A549 (cell line): ENCODE measurements at regions not wholly inside any gene's neighbourhood (a gene's known extent, or its start where the extent isn't known, plus 50 kb on each side); places are given as distances from the start of the nearest gene placed in this dataset.

Experiments
- CBX2 ChIP-seq: fragments of 200-600 bp; sonication (generic); IDR thresholded peaks from 2 replicates; pipeline ENCODE4 v1.6.1; 2016; ENCODE audit warnings: low read depth, mild to moderate bottlenecking, borderline replicate concordance
- CHD4 ChIP-seq: fragments of 200-600 bp; sonication (generic); IDR thresholded peaks from 2 replicates; pipeline ENCODE4 v1.6.1; 2016; ENCODE audit warnings: antibody characterized with exemption, mild to moderate bottlenecking, borderline replicate concordance
- CTCF ChIP-seq: fragments of >200 bp; sonication (Bioruptor Twin); formaldehyde crosslinking; IDR thresholded peaks from 3 replicates; pipeline ENCODE4 v1.5.1; 2016
- ELK1 ChIP-seq: fragments of 150-350 bp; IDR thresholded peaks from 2 replicates; pipeline ENCODE4 v1.6.1; 2014; ENCODE audit warnings: low read depth, mild to moderate bottlenecking, low read length
- EP300 ChIP-seq, 2 experiments: fragments of >200 bp; sonication (Bioruptor Twin); formaldehyde crosslinking; IDR thresholded peaks; 2 replicates in 1 of 2; 3 replicates in 1 of 2; pipeline ENCODE4 v1.6.1; 2016 to 2017
- HES2 ChIP-seq: fragments of >200 bp; sonication (Bioruptor Twin); formaldehyde crosslinking; IDR thresholded peaks from 2 replicates; pipeline ENCODE4 v1.6.1; 2016
- HEYL ChIP-seq: fragments of 250-450 bp; sonication (Bioruptor Pico); IDR thresholded peaks from 2 replicates; pipeline ENCODE4 v1.8.0; 2021; ENCODE audit warnings: mild to moderate bottlenecking, moderate library complexity
- HOXA7 ChIP-seq: fragments of 250-450 bp; sonication (Bioruptor Pico); IDR thresholded peaks from 2 replicates; pipeline ENCODE4 v1.5.0; 2020; ENCODE audit warnings: mild to moderate bottlenecking, moderate library complexity
- HOXB5 ChIP-seq: fragments of 250-450 bp; sonication (Bioruptor Pico); IDR thresholded peaks from 2 replicates; pipeline ENCODE4 v1.5.0; 2020; ENCODE audit warnings: mild to moderate bottlenecking, moderate library complexity
- JUN ChIP-seq, 2 experiments: fragments of >200 bp; sonication (Bioruptor Twin); formaldehyde crosslinking; IDR thresholded peaks; 2 replicates in 1 of 2; 3 replicates in 1 of 2; pipeline ENCODE4 v1.6.1; 2016 to 2017
- JUNB ChIP-seq: fragments of >200 bp; sonication (Bioruptor Twin); formaldehyde crosslinking; IDR thresholded peaks from 2 replicates; pipeline ENCODE4 v1.6.1; 2016
- KDM5A ChIP-seq: fragments of 200-600 bp; sonication (generic); IDR thresholded peaks from 2 replicates; pipeline ENCODE4 v1.6.1; 2016; ENCODE audit warnings: antibody characterized with exemption, mild to moderate bottlenecking
- MAFK ChIP-seq: fragments of 450-650 bp; IDR thresholded peaks from 2 replicates; pipeline ENCODE4 v1.6.1; 2014; ENCODE audit not compliant: partially characterized antibody
- MYC ChIP-seq: IDR thresholded peaks from 2 replicates; pipeline ENCODE4 v1.6.1; 2012; ENCODE audit warnings: mild to moderate bottlenecking, inconsistent platforms, low read length, improper control_type of control experiment, borderline replicate concordance
- NPAS2 ChIP-seq: fragments of 250-450 bp; sonication (Bioruptor Pico); IDR thresholded peaks from 2 replicates; pipeline ENCODE4 v1.8.0; 2022; ENCODE audit warnings: mild to moderate bottlenecking, moderate library complexity, borderline replicate concordance
- NR3C1 ChIP-seq: fragments of >200 bp; sonication (Bioruptor Twin); formaldehyde crosslinking; IDR thresholded peaks from 3 replicates; pipeline ENCODE4 v1.6.1; 2017
- PHF8 ChIP-seq: fragments of 200-600 bp; sonication (generic); IDR thresholded peaks from 2 replicates; pipeline ENCODE4 v1.6.1; 2016; ENCODE audit warnings: low read depth, mild to moderate bottlenecking, antibody characterized with exemption, moderate library complexity, borderline replicate concordance
- POLR2A ChIP-seq: IDR thresholded peaks from 2 replicates; pipeline ENCODE4 v1.6.1; 2012; ENCODE audit warnings: mild to moderate bottlenecking, low read length
- POLR2AphosphoS2 ChIP-seq: conservative IDR thresholded peaks from 2 replicates; pipeline ENCODE4 v1.6.1; 2012; ENCODE audit warnings: low read length, improper control_type of control experiment, inconsistent platforms
- RAD21 ChIP-seq, 2 experiments: fragments of >200 bp in 1 of 2; sonication (Bioruptor Twin) in 1 of 2; formaldehyde crosslinking in 1 of 2; IDR thresholded peaks in 1 of 2; conservative IDR thresholded peaks in 1 of 2; 2 replicates in 1 of 2; 3 replicates in 1 of 2; pipeline ENCODE4 v1.6.1; 2012 to 2018; ENCODE audit warnings: inconsistent platforms in 1 of 2
- RCOR1 ChIP-seq: fragments of 150-350 bp; IDR thresholded peaks from 2 replicates; pipeline ENCODE4 v1.6.1; 2014; ENCODE audit warnings: antibody characterized with exemption, low read length, low read depth
- REST ChIP-seq: fragments of 200-600 bp; sonication (generic); IDR thresholded peaks from 2 replicates; pipeline ENCODE4 v1.6.1; 2016; ENCODE audit warnings: antibody characterized with exemption, mild to moderate bottlenecking, moderate library complexity
- SMC3 ChIP-seq: fragments of >200 bp; sonication (Bioruptor Twin); formaldehyde crosslinking; IDR thresholded peaks from 3 replicates; pipeline ENCODE4 v1.6.1; 2018; ENCODE audit warnings: inconsistent platforms
- ZC3H11A ChIP-seq: fragments of 450-650 bp; IDR thresholded peaks from 2 replicates; pipeline ENCODE4 v1.6.1; 2014; ENCODE audit warnings: antibody characterized with exemption, mild to moderate bottlenecking
- ZFP36 ChIP-seq: fragments of 450-650 bp; IDR thresholded peaks from 2 replicates; pipeline ENCODE4 v1.6.1; 2014; ENCODE audit warnings: borderline replicate concordance; ENCODE audit not compliant: partially characterized antibody
- ZNF302 ChIP-seq: fragments of 250-450 bp; sonication (Bioruptor Pico); IDR thresholded peaks from 2 replicates; pipeline ENCODE4 v1.9.0; 2021; ENCODE audit warnings: inconsistent platforms, mild to moderate bottlenecking, moderate library complexity

GRCh38 chr5:60487476-60487875 is 212.5 kb downstream of the DEPDC1B start (continued):
- no peak for TF ChIP-seq HOXB5 (CRISPR knock-in tag)
- TF ChIP-seq CTCF: no peak
- no peak for TF ChIP-seq REST
- TF ChIP-seq MAFK: no peak
- no peak for TF ChIP-seq RCOR1
- TF ChIP-seq MYC: no peak
- TF ChIP-seq RAD21 (conservative IDR thresholded peaks at IDR 0.05 in 1 of 2, IDR thresholded peaks at IDR 0.05 in 1 of 2): 0 out of 5 replicates have a peak, but pooled peaks of 1 of the 2 experiments have one; percentile 14
- TF ChIP-seq EP300 (IDR thresholded peaks at IDR 0.05): 0 out of 5 replicates have a peak, but pooled peaks of 1 of the 2 experiments have one; percentile 38
- no peak for TF ChIP-seq NR3C1
- TF ChIP-seq HEYL (CRISPR knock-in tag): no peak
- no peak for TF ChIP-seq NPAS2 (CRISPR knock-in tag)
- no peak for TF ChIP-seq CHD4
- TF ChIP-seq JUNB: 0 out of 2 replicates have a peak, but pooled peaks have one; percentile 28
- no peak for TF ChIP-seq HES2
- TF ChIP-seq CBX2: no peak
- no peak for TF ChIP-seq HOXA7 (CRISPR knock-in tag)
- TF ChIP-seq ZC3H11A: no peak
- peak; percentile 14; the same call in 1 of the 3 replicates for TF ChIP-seq SMC3
- no peak for TF ChIP-seq KDM5A
- TF ChIP-seq ZNF302 (CRISPR knock-in tag): no peak
- no peak for TF ChIP-seq ELK1
- TF ChIP-seq POLR2AphosphoS2: no peak
- TF ChIP-seq PHF8: no peak
- peak; percentile 14 to 56; a peak in 2 of 5 replicates for TF ChIP-seq JUN (IDR thresholded peaks at IDR 0.05)
- TF ChIP-seq ZFP36: no peak
- no peak for TF ChIP-seq POLR2A
